Stimulated activated CD8-positive, alpha-beta memory T cell treated with anti-CD3 and anti-CD28 coated beads, Interleukin-15, amount 100 ng/mL, for 48 hours (primary cell): ENCODE measurements at regions not wholly inside any gene's neighbourhood (a gene's known extent, or its start where the extent isn't known, plus 50 kb on each side); places are given as distances from the start of the nearest gene placed in this dataset.

ENCODE experiments used
- DNase-seq, 2 donors: peaks; one replicate each; pipeline ENCODE4 v3.0.0-alpha.2; 2020; ENCODE audit warnings: low read depth in 2 of 2

DNA sequence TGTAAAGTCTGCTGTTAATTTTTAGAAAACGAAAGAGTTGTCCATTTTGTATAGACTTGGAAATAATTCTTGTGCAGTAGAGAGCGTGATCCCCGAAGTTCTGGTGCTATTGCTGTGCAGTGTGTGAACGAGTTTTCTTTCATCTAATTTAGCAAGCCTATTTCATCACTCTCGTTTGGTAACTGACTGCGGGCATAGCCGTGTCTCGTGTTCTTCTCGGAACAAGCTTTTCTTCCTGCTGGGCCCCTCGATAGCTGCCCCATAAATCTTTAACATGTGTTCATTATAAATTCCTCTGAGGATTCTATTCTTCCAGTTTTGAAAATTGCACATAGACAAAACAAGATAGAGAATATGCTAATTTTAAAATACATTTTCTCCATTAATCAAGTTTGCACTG is 622.0 kb upstream of the PFKP start:
- DNase-seq: no peak

DNA sequence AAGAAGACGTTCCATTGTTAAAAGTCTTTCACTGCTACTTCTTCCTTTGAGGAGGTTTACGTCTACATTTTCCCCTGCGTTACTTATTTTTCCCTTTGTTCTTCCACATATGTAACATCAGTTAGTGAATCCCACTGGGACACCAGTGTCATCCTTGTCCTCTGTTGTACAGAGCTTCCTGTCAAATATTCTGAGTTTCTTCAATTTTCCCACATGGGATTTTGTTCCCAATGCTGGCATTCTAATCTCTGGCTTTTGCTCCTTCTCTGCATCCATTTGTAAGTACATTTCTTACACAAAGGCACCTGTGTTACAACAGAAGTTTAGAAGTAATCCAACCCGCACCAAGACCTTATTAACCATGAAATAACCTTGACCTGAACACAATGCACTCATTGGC is 627.4 kb upstream of the PFKP start:
- no peak for DNase-seq

DNA sequence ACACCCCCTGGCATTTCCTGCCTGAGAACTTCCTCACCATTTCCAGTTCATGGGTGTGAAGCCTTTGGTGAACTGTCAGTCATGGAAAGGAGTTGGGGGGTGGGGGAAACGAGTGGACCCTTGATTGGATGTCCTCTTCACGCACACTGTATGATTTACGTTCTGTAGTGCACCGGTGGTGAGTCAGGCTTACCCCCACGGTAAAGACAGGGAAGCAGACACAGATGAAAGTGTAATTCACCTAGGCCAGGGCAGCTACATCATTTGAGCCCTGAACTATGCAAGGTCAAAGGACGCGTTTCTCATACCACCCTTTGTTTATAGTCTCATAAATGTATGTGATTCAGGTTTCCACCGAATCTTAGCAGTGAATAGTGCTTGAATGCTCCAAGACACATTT is 628.3 kb upstream of the PFKP start:
- no peak for DNase-seq

DNA sequence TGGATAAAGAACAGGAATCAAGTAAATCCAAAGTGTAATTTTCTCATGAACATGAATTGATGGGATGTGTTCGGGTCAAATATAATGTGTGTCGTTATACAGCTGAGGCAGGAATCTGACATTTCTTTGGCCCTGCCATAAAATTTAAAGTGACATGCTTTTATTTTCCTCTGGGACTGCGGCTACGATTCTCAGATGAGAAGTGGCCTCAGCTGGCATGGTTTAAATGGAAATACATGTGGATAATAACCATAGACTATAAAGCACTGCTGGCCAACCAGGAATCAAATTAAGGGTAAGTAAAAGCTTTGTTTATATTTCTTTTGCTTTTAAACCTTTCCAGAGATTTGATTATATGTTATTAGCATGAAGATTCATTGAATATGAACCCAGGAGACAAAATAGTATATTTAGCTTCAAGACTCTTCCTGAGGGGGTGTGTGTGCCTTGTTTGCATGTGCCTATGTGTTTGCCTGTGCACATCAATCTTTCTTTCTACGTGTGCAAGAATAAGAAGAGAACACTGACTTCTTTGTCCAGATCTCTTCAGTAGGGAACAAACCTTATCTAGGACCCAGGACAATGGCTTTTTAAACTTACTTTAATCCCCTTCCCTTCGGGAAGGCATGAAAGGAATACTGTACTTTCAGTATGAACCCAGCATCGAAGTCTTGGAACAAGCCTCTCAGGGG is 629.0 kb upstream of the PFKP start:
- DNase-seq: no peak

DNA sequence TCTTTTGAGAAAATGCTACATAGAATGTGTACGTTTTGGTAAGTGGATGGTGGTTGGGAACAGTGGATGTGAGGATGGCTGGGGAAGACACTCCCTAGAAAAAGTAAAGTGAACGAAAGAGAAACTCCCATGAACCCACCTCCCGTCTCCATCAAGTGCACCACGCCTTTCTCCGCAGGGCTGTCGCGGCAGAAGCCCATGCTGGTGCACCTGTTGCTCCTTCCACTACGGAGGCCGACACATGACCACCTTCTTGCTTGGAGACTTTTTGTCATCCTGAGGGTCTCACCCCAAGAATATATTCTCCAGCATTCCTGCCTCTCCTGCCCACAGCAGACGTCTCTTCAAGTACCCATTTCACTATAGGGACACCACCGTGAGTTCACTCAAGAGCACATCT is 630.4 kb upstream of the PFKP start:
- no peak for DNase-seq

DNA sequence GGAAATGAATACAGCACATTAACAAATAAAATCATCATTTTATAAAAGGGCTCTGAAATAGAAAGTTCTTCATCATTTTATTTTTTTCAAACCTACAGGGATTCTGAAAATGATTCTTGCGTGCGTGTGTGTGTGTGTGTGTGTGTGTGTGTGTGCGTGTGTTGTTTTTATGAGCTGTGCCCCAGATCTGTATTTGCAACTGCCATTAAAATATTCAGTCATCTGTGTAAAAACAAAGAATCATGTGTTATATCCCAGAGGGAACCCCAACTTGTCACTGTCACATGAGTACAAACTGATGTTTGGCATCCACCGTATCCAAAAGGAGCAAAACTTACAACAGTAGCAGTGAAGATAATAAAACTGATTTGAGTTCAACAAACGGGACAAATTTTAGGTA is 635.4 kb upstream of the PFKP start:
- DNase-seq: no peak

DNA sequence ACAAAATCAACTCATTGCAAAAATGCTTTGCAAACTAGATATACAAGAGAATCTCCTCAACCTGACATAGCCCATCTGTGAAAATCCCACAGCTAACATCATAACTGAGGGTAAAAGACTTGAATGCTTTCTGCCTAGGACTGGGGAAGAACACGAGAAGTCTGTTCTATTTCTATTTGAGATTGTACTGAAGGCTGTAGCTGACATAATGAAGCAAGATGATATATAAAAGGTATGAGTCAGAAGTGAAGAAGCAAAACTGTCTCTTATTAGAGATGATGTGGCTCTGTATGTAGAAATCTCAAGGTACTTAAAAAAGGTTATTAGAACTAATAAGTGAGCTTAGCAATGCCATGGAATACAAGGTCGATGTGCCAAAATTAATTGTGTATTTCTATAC is 639.9 kb upstream of the PFKP start:
- DNase-seq: no peak

DNA sequence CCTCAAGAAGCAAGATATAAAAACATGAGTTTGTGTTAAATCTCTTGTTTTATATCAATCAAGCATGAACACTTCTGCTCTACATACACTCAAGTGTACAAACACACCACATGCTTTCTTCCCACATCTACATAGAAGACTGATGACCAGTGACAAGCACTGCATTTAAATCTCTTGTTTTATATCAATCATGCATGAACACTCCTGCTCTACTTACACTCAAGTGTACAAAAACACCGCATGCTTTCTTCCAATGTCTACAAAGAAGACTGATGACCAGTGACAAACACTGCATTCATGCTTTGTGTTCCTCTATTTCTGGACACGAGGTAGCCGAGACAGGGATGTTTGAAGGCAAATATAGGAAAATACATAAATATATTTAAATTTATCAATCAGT is 642.0 kb upstream of the PFKP start:
- no peak for DNase-seq

DNA sequence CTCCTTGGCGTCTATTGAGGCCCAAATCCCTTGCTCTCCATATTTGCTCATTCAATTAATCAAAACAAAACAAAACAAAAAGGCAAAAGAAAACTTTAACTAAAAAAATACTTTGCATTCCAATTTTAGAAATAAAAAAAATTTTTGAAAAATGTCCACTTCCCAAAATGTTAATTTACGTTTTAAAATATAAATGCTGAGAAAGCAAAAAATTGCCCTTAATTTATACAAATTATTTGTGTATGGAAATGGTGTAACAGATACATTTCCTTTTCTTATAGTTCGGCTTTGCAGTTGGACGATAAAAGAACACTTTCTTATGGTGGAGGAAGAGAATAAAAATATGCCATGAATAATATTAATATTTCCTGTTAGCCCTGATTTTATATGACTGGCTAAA is 652.8 kb upstream of the PFKP start:
- DNase-seq: no peak

DNA sequence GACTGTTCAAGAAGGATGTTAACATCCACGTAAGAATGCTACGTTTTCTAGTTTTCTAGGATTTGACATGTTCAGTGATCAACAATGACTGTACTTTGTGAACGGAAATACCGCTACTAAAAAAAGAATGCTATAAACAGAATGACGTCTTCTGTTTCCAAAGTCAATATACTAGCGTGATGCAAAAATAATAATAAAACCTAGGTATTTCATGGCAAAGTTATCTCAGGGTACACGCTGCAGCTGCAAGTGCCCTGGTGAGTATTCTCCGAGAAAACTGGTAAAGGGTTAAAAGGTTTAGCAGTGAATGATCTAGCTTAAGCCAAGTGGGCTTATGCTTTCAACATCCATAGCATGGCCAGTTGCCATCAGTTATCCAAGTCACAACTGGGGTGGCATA is 653.3 kb upstream of the PFKP start:
- no peak for DNase-seq

DNA sequence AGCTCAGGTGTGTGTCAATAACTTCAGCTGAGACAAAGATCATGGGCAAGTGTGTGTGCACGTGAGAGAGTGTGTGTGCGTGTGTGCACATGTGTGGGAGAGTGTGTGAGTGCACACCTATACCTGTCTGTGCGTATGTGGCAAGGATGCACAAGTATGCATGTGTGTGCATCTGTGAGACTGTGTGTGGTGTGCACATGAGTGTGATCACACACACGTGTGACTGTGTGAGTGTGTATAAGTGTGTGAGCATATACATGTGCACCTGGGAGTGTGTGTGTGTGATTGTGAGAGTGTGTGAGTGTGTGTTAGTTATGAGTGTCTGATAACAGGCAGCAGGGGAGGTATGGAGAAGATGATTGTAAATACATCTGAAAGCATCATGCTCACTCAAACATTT is 657.3 kb upstream of the PFKP start:
- DNase-seq: no peak

DNA sequence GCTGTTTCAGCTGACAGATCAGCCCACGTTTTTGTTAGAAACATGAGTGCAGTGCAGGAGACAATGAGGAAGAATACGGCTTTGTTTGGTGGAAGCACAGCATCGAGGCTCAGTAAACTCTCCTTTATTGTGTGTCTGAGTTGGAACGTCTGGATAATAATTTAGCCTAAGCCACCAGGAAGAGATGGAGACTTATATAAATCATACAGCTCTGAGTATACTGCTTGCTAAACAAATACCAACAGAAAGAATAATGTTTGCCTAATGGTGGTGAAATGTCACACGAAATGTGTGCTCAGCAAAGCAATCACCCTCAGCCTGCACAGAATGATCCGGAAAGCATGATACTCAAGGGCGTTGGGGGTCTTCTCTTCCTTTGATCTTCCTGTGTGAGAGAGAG is 664.1 kb upstream of the ADARB2 start:
- no peak for DNase-seq

DNA sequence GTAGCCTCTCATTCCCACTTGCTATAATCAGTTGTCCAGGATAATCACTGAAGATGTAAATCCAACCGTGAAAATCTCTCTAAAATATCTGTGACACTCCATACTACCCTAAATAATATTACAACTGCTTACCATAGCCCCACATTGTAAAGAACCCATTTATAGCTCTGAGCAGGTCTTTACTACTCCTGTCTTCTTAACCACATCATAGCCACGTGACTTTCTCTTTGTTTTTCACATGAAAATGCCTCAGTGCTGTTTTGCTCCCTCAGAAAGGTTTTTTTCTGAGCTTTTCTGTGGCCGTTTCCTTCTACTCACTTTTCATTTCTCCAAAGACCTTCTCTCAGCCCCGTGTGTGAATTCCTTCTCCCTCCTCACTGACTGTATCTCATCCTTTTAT is 662.2 kb upstream of the ADARB2 start:
- DNase-seq: no peak

DNA sequence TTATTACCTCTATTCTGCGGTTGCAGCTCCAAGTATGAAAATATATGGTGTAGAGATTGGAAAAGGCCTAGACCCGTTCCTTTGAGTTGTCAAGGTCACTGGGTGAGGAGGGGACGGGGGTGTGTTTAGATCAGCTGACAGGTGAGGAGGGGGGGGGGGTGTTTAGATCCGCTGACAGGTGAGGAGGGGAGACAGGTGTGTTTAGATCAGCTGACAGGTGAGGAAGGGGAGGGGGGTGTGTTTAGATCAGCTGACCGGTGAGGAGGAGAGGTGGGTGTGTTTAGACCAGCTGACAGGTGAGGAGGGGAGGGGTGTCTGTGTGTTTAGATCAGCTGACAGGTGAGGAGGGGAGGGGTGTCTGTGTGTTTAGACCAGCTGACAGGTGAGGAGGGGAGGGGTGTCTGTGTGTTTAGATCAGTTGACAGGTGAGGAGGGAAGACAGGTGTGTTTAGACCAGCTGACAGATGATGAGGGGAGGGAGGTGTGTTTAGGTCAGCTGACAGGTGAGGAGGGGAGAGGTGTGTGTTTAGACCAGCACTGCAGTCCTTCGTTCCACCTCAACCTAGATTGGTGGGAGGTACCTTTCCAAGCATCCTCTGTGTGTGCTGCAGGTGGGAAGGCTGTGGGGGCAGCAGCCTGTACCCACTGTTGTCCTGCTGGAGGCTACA is 655.0 kb upstream of the ADARB2 start:
- DNase-seq: no peak

DNA sequence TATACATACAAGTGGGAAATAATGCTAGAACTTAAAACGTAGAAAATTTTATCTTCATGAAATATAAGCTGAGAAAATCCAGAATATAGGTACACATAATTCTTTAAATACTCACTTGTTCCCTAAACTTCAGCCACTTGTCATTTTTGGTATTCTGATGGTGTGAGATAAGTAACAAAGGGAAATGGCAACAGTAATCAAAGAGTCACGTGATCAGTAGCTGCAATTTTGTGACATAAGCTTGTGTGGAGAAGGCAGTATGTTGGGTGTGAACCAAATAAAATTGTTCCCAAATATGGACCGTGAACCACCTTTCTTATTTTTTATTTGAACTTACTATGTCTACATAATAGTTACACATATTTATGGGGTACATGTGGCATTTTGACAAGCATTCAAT is 650.3 kb upstream of the ADARB2 start:
- DNase-seq: no peak

DNA sequence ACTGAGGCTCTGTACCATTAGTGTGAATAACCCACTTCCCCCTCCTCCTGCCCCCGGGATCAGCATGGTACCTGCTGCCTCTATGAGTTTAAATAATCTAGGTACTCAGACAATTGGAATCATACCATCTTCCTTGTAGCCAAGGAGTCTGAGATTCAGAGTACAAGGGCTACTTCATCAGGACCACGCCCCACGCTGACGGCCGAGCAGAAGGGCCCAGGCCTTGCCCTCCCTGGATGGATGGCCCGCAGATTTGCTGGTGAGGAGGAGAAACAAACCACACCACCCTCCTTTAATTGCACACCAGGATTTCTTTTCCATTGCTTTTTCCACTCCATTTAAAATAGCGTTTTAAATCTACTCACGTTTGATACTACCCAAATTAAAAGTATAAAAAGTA is 649.9 kb upstream of the ADARB2 start:
- no peak for DNase-seq

DNA sequence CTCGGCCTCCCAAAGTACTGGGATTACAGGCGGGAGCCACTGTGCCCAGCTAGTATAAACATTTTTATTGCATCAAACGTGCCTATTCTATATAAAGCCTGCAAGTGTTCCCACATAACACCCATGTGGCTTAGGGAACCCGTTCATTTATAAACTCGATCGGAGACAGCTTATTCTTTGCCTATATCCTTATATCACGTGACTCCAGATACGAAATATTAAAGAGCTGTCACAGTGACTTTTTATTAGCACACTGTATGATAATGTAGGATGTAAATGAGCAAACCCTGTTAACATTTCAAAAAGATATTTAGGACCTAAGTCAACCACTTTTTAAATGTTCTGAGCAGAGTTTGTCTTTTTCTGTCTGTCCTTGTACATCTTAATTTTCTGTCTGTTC is 642.9 kb upstream of the ADARB2 start:
- no peak for DNase-seq

DNA sequence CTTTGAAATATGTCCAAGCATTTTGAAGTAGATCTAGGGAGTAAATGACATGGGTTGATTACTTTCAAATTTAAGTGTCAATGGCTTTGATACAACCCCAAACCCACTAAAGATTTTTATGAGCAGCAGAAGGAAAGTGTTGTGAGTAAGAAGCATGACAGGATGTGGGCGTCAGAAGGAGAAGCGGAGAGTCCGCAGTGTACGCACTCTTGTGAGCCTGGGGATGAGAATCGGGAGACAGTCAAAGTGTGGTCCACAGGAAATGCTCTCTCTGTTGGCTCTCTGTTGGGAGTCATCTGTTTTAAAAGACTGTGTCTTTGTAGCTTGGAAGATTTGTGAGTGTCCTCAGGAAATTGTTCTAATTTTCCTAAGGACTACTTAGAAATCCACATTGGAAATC is 629.8 kb upstream of the ADARB2 start:
- no peak for DNase-seq

DNA sequence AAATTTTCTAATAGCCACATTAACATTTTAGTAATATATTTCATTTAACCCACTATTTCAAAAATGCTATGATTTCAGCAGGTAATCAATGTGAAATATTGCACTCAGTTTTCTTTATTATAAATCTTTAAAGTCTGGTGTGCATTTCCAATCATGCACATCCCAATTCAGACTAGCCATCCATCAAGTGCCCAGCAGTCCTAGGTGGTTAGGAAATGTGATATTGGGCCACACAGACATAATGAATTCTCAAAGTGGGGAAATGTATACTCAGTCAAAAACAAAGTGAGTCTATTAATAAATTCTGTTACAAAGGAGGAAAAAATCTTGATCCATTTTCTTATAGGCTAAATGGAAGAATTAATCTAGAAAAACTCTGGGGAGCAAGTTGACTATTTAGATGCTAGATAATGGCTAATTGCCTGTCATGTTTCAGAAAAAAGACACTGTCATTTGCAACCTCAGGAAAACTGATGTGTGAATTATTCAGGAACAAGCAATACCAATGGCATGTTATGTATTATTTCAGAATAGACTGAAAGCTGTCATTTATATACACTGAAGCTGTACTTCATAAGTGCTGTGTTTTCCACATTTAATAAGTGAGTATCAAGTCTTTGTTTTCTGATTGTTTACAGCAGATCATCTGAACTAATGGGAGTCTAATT is 629.1 kb upstream of the ADARB2 start:
- DNase-seq: no peak

DNA sequence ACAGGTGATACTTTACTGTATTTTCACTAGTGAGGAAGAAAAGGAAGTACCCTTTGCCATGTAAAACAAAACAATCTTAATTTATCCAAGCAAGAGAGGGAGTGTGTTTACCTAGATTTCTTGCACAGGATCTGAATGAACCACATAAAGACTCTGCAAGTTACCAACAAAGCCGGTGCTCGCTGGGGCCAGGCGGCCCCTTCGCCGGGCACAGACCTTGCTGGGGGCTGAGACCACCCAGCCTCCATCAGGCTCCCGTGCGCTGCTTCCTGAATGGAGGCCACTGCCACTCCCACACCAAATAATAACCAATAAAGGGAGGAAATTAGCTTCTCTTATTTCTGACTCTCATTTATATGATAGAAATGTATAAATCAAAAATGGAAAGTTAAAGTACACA is 625.0 kb upstream of the ADARB2 start:
- no peak for DNase-seq

DNA sequence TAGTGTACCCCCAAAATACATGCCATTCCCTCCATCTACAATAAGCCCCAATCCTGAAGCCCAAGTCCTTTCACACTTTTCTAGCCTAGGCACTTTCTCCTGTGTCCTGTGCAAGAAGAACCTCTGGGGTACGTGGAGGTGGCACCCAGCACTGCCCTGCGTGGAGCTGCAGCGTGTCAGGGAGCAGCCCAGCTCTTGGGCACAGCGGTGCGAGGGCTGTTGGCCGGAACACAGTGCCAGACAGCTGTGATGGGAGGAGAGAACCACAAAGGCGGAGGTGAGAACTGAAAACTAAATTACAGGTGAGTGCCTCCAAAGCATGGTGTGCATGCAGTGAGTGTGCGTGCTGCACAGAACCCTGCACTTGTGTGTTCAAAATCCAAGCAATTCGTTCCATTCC is 621.3 kb upstream of the ADARB2 start:
- DNase-seq: no peak

DNA sequence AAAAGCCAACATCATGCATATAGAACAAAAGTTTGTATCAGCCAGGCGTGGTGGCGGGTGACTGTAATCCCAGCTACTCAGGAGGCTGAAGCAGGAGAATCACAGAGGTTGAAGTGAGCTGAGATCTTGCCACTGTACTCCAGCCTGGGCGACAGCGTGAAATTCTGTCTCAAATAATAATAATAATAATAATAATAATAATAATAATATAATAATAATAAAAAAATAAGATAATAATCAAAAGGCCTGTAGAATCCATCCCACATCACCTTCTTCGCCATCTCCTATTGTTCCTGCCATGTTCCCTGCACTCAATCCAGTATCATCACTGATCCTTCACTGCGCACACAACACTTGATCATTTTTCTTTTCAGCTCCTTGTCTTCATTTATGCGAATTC is 619.3 kb upstream of the ADARB2 start:
- DNase-seq: no peak

DNA sequence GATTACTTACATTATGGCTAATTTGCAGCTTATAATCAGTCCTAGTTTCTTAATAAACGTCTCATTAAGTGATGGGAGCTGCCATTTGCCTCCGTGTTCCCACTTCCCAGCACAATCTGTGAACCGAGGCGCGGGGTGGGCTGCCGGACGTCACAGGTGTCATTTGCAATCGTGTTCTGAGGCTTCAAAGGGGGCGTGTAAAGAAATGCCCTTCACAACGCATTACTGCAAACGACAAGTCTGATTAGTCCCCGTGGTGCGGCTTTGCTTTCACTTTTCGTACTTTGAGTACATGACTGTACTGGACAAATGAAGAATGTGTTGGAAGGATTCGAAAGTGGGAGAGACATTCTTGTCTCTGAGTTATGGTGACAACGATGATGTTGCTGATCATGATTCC is 614.2 kb upstream of the ADARB2 start:
- DNase-seq: no peak

DNA sequence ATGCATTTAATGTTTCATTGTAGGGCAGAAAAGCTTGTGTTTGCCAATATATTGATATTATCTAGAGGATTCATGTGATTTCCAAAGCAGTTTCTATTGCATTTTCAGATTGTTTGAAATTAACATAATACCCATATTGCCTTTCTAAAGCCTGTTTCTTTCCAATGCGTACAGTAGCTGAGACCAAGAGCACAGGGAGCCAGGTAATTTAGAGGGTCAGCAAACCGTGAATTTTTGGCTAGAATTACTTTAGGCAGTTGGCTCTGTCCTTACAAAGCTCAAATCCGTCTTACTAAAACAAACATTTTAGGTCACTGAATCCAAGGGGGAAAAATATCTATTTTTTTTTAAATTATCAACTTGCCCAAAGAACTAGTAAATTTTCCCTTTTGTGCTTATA is 604.9 kb upstream of the ADARB2 start:
- no peak for DNase-seq
